Thyroid gland (tissue), 4 donors: ENCODE measurements at regions not wholly inside any gene's neighbourhood (a gene's known extent, or its start where the extent isn't known, plus 50 kb on each side); places are given as distances from the start of the nearest gene placed in this dataset.

Experiments
- POLR2A ChIP-seq, 2 donors: fragments of 450-650 bp; IDR thresholded peaks; one replicate each; pipeline ENCODE4 v1.6.1; 2017; ENCODE audit warnings: antibody characterized with exemption in 2 of 2, mild to moderate bottlenecking in 2 of 2, moderate library complexity in 1 of 2
- TF ChIP-seq, protein P1 (sequence below), 6 experiments: fragments of 200-600 bp in 3 of 6; fragments of 450-650 bp in 3 of 6; sonication (generic) in 3 of 6; IDR thresholded peaks; one replicate each; pipeline ENCODE4 v1.5.1; 2016 to 2019; ENCODE audit warnings: antibody characterized with exemption in 6 of 6, mild to moderate bottlenecking in 2 of 6, inconsistent platforms in 1 of 6, moderate library complexity in 1 of 6

DNA sequence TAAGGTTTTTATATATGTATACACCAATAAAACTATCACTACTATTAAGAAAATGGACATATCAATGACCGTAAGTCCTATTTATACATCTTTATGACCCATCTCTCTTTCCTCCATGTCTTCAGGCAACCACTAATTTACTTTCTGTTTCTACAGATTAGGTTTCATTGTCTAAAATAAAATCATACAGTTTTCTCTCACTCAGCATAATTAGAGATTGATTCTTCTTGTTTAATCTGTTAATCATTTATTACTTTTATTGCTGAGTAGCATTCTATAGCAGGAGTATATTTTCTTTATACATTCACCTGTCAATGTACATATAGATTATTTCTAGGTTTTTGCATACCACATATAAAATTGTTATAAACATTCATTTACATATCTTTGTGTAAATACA, 388.0 kb downstream of the RFPL4B start:
- no peak for TF ChIP-seq POLR2A (IDR thresholded peaks at IDR 0.05)
- TF ChIP-seq, protein P1, sequence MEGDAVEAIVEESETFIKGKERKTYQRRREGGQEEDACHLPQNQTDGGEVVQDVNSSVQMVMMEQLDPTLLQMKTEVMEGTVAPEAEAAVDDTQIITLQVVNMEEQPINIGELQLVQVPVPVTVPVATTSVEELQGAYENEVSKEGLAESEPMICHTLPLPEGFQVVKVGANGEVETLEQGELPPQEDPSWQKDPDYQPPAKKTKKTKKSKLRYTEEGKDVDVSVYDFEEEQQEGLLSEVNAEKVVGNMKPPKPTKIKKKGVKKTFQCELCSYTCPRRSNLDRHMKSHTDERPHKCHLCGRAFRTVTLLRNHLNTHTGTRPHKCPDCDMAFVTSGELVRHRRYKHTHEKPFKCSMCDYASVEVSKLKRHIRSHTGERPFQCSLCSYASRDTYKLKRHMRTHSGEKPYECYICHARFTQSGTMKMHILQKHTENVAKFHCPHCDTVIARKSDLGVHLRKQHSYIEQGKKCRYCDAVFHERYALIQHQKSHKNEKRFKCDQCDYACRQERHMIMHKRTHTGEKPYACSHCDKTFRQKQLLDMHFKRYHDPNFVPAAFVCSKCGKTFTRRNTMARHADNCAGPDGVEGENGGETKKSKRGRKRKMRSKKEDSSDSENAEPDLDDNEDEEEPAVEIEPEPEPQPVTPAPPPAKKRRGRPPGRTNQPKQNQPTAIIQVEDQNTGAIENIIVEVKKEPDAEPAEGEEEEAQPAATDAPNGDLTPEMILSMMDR (IDR thresholded peaks at IDR 0.05) = no peak
